ENCODE measurements at regions not wholly inside any gene's neighbourhood (a gene's known extent, or its start where the extent isn't known, plus 50 kb on each side); places are given as distances from the start of the nearest gene placed in this dataset.

DNA sequence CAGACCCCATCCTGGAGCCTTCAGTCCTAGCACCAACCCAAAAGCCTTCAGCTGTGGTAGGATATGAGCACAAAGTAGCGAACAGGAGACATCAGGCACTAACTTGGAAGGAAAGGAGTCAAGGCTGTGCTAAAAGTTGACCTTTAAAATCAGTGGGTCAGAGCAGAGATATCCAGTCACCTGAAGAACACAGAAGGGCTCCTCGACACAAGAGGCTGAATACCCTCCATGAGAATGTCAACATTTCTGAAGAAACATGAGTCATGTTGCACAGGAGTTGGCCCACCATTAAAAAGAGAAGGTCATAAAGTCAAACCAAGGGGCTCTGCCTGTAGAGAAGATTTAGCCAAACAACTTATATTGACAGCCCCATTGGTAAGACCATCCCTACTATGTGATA lies 172.5 kb downstream of the PLPP3 start:
- TF ChIP-seq, protein P1, sequence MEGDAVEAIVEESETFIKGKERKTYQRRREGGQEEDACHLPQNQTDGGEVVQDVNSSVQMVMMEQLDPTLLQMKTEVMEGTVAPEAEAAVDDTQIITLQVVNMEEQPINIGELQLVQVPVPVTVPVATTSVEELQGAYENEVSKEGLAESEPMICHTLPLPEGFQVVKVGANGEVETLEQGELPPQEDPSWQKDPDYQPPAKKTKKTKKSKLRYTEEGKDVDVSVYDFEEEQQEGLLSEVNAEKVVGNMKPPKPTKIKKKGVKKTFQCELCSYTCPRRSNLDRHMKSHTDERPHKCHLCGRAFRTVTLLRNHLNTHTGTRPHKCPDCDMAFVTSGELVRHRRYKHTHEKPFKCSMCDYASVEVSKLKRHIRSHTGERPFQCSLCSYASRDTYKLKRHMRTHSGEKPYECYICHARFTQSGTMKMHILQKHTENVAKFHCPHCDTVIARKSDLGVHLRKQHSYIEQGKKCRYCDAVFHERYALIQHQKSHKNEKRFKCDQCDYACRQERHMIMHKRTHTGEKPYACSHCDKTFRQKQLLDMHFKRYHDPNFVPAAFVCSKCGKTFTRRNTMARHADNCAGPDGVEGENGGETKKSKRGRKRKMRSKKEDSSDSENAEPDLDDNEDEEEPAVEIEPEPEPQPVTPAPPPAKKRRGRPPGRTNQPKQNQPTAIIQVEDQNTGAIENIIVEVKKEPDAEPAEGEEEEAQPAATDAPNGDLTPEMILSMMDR (conservative IDR thresholded peaks at IDR 0.05) = no peak
- TF ChIP-seq EZH2 (IDR thresholded peaks at IDR 0.05; ENCODE audit: low read depth) = no peak
